Erythroblast (primary cell): ENCODE measurements at regions not wholly inside any gene's neighbourhood (a gene's known extent, or its start where the extent isn't known, plus 50 kb on each side); places are given as distances from the start of the nearest gene placed in this dataset.

Experiments
- GATA1 ChIP-seq: IDR thresholded peaks from 2 replicates; pipeline ENCODE4 v1.6.1; 2011; ENCODE audit warnings: low read depth, mild to moderate bottlenecking, control low read depth, low read length, moderate library complexity
- POLR2A ChIP-seq: IDR thresholded peaks from 2 replicates; pipeline ENCODE4 v1.6.1; 2011; ENCODE audit warnings: mild to moderate bottlenecking, low read length

GRCh38 chr2:37857575-37858399 lies 67.3 kb upstream of the RMDN2 start:
- TF ChIP-seq POLR2A (no peak), GATA1 (no peak)
